ENCODE measurements at regions not wholly inside any gene's neighbourhood (a gene's known extent, or its start where the extent isn't known, plus 50 kb on each side); places are given as distances from the start of the nearest gene placed in this dataset.

DNA sequence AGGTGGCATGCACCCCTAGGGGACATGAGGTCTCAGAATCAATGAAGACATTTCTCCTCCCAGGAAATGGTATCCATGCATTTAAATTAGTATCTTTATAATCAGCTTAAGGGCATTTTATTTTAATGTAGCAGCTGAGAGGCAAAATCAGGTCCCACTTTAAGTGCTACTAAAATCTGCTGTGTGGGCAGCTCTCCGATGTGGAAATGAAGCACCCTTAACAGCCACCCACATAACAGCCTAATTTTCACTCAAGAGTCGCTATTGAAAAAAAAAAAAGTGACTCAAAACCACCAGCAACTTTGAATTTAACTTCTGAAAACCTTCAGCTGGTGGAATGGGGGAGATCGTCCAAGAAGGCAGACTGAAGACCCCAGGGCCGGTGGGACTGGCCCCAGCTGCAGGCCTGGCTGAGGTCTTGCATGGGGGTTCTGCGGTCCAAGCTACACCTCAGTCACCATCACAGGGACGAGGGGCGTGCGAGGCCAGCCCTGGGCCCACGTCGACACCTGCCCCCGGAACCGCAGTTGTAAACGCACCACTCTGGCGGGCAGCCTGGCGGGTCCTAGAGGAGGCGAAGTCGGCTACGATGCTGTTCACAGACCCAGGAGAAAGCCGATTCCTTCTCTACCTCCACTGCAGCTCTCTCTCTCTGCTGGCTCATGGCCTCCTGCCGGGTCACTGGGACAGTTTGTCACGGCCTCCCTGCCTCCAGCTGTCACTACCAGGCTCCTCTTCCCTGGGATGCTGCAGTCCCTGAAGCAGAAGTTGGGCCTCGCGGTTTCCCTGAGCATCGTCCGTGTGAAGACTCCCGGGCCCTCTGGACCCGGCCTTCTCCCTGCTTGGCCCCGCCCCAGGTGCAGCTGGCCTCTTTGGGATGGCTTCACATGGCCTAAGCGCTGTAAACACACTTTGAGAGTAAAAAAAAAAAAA lies 111.9 kb downstream of the KCNF1 start:
- TF ChIP-seq PPARA (CRISPR knock-in tag; IDR thresholded peaks at IDR 0.05; ENCODE audit: borderline replicate concordance) (no peak), SNAI2 (CRISPR knock-in tag; IDR thresholded peaks at IDR 0.05) (no peak)
- no peak for ATAC-seq

DNA sequence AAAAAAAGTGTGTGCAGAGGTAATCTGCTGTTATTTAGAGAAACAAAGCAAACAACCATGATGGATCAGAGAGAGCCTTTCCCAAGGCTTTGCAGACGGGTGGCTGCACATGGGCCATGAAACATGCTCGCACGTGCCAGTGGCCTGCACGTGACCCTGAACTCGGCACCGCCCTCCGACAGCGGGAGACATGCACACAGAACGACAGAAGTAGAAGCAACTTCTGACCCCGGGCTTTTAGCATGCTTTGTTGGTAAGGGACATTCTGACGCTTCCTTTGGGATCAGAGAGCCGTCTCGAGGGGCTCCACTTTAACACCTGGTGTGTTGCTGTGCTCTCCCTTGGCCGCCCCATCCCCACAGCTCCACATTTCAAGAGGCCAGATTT lies 112.5 kb downstream of the KCNF1 start:
- ATAC-seq, result no peak
- no peak for TF ChIP-seq TSHZ2 (CRISPR knock-in tag; IDR thresholded peaks at IDR 0.05)
- no peak for TF ChIP-seq ARNTL (CRISPR knock-in tag; IDR thresholded peaks at IDR 0.05; ENCODE audit: borderline replicate concordance, low read depth)
- no peak for TF ChIP-seq POU6F1 (CRISPR knock-in tag; IDR thresholded peaks at IDR 0.05; ENCODE audit: borderline replicate concordance, low read depth)
- no peak for TF ChIP-seq CREB5 (CRISPR knock-in tag; IDR thresholded peaks at IDR 0.05; ENCODE audit: low read depth)
- no peak for TF ChIP-seq CSDC2 (CRISPR knock-in tag; IDR thresholded peaks at IDR 0.05)

DNA sequence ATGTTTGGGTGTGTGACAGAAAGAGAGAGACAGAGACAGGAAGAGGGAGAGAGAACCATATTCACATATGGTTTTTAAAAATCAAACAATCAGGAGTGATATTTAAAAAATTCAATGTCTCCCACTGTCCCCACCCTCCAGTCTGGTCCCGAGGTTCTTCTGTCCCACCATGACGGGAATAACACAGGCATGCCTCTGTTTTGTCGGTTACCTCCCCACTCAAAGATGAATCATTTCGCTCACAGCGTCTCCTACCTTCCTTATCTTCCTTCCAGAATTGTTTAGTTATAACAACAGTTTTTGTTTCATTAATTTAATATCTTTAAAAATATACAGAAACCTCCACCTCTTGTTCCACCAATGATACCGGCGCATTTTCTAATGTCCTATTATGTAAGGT lies 113.0 kb downstream of the KCNF1 start:
- no peak for ATAC-seq
- TF ChIP-seq GLIS3 (CRISPR knock-in tag; IDR thresholded peaks at IDR 0.05), result no peak

DNA sequence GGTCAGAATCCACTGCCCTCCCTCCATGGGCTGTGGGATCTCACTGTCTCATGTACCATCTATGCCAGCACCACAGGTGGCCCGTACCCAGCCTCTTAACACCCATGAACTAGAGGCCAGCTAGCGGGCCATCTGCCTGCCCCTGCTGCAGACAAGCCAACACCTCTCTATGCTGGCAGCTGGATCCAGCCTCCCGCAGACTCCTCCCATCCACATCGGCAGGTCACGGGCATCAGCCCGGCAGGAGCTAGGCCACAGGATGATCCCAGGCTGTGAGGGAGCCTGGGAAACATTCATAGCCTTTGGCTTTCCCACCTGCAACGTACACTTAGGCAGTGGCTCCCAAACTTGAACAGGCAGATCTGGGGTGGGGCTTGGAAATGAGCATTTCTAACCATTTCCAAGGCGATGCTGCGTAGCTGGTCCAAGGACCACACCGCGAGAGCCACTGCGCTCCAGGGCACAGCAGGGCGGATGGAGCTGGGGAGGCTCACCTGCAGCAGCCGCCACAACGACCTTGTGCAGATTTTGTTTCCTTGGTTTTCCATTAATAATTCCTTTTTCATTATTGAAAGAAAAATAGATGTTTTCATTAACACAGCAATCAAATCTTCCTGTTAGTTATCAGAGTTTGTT lies 114.7 kb downstream of the KCNF1 start:
- TF ChIP-seq OSR1 (CRISPR knock-in tag; IDR thresholded peaks at IDR 0.05) (no peak), CSDC2 (CRISPR knock-in tag; IDR thresholded peaks at IDR 0.05) (no peak), TCF4 (CRISPR knock-in tag; IDR thresholded peaks at IDR 0.05; ENCODE audit: borderline replicate concordance) (no peak), ZNF565 (CRISPR knock-in tag; conservative IDR thresholded peaks at IDR 0.05; ENCODE audit: low read depth) (no peak), GLIS3 (CRISPR knock-in tag; IDR thresholded peaks at IDR 0.05) (no peak), ZFP3 (CRISPR knock-in tag; IDR thresholded peaks at IDR 0.05) (no peak), TOX (CRISPR knock-in tag; IDR thresholded peaks at IDR 0.05; ENCODE audit: borderline replicate concordance) (no peak), RARB (CRISPR knock-in tag; IDR thresholded peaks at IDR 0.05) (no peak), ZNF70 (CRISPR knock-in tag; IDR thresholded peaks at IDR 0.05) (no peak)
- TF ChIP-seq, protein P1, sequence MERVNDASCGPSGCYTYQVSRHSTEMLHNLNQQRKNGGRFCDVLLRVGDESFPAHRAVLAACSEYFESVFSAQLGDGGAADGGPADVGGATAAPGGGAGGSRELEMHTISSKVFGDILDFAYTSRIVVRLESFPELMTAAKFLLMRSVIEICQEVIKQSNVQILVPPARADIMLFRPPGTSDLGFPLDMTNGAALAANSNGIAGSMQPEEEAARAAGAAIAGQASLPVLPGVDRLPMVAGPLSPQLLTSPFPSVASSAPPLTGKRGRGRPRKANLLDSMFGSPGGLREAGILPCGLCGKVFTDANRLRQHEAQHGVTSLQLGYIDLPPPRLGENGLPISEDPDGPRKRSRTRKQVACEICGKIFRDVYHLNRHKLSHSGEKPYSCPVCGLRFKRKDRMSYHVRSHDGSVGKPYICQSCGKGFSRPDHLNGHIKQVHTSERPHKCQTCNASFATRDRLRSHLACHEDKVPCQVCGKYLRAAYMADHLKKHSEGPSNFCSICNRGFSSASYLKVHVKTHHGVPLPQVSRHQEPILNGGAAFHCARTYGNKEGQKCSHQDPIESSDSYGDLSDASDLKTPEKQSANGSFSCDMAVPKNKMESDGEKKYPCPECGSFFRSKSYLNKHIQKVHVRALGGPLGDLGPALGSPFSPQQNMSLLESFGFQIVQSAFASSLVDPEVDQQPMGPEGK (CRISPR knock-in tag; IDR thresholded peaks at IDR 0.05; ENCODE audit: borderline replicate concordance), result no peak
- ATAC-seq, result no peak

GRCh38 chr2:11027195-11027594 lies 115.5 kb downstream of the KCNF1 start:
- no peak for ATAC-seq
- TF ChIP-seq POU6F1 (CRISPR knock-in tag; IDR thresholded peaks at IDR 0.05; ENCODE audit: borderline replicate concordance, low read depth), result no peak
- no peak for TF ChIP-seq ZNF70 (CRISPR knock-in tag; IDR thresholded peaks at IDR 0.05)
- no peak for TF ChIP-seq CREB5 (CRISPR knock-in tag; IDR thresholded peaks at IDR 0.05; ENCODE audit: low read depth)
- TF ChIP-seq ARNTL (CRISPR knock-in tag; IDR thresholded peaks at IDR 0.05; ENCODE audit: borderline replicate concordance, low read depth), result no peak
- no peak for TF ChIP-seq ZFP30 (CRISPR knock-in tag; IDR thresholded peaks at IDR 0.05)
- TF ChIP-seq, protein P2, sequence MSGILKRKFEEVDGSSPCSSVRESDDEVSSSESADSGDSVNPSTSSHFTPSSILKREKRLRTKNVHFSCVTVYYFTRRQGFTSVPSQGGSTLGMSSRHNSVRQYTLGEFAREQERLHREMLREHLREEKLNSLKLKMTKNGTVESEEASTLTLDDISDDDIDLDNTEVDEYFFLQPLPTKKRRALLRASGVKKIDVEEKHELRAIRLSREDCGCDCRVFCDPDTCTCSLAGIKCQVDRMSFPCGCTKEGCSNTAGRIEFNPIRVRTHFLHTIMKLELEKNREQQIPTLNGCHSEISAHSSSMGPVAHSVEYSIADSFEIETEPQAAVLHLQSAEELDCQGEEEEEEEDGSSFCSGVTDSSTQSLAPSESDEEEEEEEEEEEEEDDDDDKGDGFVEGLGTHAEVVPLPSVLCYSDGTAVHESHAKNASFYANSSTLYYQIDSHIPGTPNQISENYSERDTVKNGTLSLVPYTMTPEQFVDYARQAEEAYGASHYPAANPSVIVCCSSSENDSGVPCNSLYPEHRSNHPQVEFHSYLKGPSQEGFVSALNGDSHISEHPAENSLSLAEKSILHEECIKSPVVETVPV (CRISPR knock-in tag; IDR thresholded peaks at IDR 0.05), result no peak
- TF ChIP-seq OSR1 (CRISPR knock-in tag; IDR thresholded peaks at IDR 0.05), result no peak
- no peak for TF ChIP-seq PPARA (CRISPR knock-in tag; IDR thresholded peaks at IDR 0.05; ENCODE audit: borderline replicate concordance)

Measured in SK-N-SH treated with all-trans-retinoic acid at 6 μM for 48 hours (cell line).